T-helper 9 cell (primary cell): ENCODE measurements at regions not wholly inside any gene's neighbourhood (a gene's known extent, or its start where the extent isn't known, plus 50 kb on each side); places are given as distances from the start of the nearest gene placed in this dataset.
"Not testable (repeated sequence)": the region's sequence is repeated elsewhere in the genome, so short reads cannot be mapped to it uniquely, and the experiment has no call there.

Experiments
- DNase-seq: peaks from one replicate; pipeline ENCODE4 v3.0.0-alpha.2; 2020

DNA sequence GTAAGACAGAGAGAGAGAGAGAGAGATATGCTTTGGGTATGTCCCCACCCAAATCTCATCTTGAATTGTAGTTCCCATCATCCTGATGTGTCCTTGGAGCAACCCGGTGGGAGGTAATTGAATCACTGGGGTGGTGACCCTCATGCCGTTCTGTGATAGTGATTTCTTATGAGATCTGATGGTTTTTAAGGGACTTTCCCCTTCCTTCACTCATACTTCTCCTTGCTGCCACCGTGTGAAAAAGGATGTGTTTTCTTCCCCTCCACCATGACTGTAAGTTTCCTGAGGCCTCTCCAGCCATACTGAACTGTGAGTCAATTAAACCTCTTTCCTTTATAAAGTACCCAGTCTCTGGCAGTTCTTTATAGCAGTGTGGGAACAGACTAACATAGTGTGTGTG is 60.3 kb downstream of the EOMES start:
- no peak for DNase-seq

DNA sequence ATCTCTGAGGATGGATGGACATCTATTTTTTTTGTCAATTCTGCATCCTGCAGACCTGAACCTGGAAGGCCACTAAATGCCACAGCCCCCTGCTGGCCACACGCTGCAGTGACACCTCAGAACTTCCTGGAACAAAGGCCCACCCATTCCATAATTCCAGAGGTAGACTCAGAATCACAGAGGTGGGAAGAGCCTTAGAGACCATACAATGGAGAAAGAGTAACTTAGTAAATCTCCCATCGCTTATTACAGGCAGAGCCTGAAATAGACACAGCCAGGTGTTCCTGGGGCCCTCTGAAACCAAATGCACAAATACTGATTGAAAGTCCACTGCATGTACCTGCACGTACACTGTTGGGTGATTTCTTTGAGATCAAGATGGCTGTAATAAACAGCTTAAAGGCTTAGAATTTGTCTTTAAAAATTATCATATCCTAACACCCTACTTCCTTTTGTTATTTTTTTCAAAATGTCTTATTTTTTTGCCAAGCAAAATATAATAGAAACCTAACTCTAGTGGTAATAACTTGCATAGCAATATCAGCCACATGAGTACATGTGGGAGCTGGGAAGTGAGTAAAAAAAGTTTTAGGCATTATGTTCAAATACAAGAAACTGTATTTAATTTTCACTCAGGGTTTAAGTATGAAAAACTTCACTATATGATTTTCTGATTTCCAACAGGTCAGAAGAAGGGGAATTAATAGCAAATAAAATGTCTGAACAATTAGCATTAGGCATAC is 62.7 kb downstream of the EOMES start:
- peak; percentile 26 for DNase-seq

DNA sequence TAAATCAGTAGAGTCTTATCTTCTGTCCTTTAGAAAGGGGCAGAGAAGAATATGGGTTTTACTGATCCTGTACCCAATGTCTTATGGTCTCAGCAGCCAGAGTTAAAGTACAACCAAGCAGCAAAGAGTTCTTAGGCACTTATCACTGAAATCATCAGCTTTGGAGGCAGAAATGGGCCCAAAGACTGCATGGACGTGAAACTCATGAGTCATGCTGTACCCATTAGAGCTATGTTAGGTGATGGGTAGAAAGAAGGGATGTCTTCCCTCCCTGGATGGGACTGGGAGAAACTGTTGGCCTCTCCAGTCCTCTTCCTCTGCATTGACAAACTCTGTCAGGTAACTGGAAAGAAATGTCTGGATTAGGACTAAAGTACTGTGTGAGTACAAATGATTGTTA is 63.4 kb downstream of the EOMES start:
- DNase-seq, result no peak

DNA sequence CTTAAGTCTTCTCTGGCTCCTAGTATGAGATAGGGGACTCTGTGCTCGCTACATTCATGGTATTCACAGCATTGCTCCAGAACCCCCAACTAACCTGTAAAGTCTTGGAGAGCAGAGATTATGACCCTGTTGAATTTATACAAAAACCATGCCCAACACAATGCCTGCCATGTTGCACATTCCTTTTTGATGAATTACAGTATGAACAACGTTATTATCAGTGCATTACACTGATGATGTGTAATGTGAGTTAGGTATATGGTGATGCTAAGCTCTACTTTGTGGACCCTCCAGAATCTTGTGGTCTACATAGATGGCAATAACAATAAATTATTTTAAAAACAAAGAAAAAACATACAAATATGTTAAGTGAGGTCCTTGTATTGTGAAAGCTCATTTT is 64.3 kb downstream of the EOMES start:
- no peak for DNase-seq

DNA sequence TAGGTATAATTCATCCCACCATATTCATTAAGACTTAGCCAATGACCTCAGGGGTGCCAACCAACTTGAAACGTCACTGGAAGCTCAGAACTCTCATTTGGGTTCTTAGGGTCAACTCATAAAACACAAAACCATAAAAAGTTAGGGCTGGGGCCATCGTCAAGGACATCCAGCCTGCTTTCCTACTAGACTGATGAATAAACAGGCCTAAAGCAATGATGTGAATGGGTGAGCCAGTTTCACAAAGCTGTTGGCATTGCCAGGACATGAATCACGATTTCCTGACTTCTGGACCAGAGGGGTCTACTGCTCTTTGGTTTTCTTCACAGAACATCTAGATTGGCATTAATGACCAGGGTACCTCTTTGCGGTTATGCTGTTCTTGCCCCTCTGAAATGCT is 64.7 kb downstream of the EOMES start:
- no peak for DNase-seq

DNA sequence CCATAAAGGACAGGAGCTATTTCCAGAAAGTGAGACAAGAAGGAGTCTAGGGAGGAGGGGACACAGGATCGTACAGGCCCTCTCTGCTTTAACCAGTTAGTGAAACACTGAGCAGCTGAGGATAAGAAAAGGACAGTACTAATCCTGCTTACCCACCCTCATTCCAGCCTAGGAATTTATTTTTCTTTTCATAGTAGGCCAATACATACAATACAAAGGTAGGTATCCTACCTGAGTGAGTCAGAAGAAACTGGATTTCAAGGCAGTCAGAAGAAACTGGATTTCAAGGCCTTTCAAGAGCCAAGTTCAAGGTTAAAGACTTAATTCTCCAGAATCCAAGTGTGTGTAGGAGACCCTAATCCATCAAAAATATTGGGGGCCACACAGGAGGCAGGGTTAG is 65.3 kb downstream of the EOMES start:
- DNase-seq, result no peak

DNA sequence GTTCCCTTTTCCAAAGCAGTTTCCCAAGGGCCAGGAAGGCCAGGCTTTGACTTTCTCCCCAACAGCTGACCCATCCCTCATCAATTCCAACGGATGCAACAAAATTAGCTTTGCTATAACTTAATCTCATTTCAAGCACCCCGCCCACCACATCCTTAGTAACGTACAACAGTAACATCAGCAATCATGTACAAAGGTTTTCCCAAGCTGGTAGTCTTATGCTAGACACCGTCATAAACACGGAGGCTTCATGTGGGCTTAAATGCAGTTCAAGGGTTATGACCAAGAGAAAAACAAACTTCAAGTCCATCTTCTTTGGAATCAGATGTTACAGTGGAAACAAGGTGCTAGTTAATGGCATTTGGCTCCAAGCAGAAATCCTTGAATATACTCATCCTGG is 66.6 kb downstream of the EOMES start:
- DNase-seq, result no peak

DNA sequence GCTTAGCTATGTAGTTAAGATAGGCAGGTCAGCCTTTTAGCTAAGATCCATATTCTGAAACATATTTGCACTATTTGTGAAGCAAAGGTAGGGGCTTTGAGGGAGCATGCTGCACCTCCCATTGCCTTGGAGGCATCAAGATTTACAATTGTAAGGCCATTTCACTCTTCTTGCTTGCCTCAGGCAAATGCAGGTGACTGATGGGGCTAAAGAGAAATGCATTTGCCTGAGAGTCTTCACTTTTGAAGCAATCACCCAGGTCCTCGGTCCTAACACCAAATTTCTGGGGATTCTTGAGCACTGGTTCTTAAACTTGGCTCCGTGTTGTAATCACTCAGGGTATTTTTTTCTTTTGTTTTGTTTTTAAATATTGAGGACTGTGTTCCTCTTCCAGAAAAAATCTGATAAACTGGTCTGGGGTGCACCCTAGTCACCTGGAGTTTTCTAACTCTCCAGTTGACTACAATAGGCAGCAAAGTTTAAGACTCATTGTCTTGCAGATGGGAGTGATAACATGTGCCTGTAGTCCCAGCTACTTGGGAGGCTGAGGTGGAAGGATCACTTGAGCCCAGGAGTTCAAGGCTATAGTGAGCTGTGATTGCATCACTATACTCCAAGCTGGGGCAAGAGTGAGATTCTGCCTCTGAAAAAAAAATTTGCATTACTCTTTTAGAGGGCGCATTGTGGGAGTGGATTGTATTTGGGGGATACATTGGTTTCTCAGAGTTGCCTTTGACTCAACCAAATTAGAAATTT is 68.1 kb downstream of the EOMES start:
- no peak for DNase-seq

DNA sequence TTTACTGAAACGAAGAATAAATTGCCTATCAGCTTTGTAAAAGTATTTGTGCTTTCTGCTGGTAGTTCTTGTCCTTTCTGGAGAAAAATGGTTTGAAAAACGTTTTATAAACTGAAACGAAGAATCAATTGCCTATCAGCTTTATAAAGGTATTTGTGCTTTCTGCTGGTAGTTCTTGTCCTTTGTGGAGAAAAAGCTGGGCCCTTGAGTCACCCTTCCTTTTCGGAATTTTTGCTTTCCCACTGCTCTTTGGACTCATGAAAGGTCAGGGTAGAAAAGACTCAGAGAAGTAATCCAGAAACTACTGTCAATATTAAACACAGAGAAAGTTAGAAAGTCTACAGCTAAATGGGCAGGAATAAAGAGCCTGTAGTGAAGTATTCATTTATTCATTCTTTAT is 72.8 kb downstream of the EOMES start:
- no peak for DNase-seq

DNA sequence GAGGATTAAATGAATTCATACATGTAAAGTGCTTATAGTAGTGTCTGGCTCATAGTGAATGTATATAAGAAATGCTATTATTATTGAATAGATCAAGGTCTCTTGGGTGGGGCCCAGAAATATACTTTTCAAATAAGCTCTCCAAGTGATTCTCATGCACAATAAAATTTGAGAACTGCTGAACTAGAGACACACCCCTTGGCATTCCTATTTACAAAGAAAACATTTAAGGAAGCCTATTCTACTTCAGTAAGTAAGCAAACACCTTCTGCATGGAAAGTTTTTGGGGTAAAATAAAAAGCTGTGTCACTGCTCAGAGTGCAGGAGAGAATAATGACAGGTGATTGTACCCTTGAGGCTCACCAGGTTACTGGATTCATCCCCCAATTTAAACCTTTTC is 75.2 kb downstream of the EOMES start:
- no peak for DNase-seq

DNA sequence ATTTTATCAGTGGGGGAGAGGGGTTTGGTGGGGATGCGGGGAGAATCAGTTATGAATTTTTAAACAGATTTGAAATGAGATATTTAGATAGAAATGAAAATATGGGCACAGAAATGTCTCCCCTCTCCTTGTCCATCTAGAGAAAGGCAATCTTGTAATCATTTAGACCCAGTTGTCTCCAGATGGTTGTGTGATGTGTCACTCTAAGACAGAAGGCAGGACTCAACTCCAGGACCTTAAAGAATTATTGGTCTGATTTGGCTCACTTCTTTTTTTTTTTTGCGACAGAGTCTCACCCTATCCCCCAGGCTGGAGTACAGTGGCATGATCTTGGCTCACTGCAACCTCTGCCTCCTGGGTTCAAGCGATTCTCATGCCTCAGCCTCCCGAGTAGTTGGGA is 77.2 kb downstream of the EOMES start:
- no peak for DNase-seq

DNA sequence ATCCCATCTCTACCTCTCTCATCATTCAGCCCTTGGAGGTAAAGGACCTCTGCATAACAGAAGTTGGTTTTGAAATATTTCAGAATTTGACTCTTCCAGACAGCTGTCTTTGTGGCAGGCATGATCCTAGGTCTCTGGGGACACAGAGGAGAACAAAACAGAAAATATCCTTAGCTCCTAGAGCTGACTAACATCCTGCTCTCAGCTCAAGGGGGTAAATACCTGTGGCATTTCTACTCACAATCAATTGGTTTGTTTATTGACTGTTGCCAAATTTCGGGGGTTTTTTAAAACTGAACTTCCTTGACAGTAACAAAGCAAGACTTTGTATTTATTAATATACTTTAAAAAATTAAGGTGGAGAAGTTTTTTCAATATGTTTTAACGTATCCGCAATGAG is 78.8 kb downstream of the EOMES start:
- no peak for DNase-seq

DNA sequence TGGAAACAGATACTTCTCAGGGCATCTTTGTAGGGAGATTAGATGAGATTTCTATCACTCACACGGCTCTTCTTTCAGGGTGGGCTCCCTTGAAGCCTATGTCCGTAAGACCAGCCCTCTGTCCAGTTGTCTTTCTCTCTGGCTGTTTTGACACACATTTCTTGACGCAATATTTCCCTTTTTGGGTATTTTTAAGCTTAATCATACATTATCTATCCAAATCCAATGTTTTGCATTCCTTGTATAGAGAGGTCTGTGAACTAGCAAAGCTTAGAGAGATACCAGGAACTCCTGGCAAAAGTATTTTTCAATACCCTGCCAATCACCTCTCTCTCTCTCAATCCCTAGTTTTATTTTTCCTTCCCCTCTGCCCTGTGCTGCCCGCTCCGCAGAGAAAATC is 79.3 kb downstream of the EOMES start:
- DNase-seq, result no peak

DNA sequence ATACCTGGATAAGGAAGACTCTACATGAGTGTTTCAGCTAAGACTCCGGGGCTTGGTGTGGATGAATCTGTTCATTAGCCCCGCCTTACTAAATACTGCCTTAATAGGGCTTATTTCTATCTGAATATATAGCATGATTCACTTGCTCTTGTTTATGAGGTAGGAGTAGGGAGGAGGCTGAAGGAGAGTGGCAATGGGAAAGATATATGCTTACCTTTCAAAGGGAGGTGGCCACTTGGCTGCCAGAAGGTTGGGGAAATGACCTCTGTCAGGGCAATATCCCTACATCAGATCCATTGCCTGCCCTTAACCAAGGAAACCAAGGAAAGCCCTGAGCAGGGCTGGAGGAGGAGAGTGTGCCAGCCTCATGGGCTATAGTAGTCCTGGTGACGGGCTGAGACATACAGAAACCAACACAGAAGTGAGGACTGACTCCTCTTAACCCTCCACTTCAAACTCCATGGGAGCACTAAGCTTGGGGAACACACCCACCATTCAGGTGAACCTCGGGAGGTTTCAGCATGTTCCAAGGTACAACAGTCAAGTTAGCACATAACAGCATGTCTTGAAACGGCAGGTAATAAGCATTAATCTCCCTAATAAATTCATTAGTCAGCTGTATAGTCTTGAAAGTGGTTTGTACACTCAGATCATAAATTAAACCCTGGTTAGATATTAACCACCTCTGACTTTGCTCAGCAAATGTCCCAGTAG is 80.1 kb downstream of the EOMES start:
- DNase-seq, result no peak

DNA sequence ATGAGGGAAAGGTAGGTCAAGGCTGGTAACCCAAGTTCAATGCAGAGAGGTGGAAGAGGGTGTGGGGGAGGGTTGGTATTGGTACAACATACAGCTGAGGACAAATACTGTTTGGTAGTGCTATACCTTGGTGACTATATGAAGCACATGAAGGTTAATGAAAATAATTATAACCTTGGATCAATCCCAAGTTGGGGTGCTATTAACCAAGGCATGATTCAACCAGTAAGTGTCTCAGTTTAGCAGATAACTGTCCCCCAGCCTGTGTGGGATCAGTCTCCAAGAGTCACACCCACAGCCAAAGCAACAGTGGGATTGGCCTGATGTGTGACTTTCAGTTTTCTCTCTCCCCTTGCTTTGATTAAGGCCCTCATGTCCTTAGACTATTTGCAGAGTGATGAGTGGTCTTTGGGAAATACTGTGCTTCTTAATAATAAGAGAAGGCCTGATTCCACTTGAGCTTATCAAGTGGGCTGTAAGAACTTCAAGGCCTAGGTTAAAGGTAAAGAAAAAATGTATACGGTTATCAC is 80.8 kb downstream of the EOMES start:
- DNase-seq, result no peak

DNA sequence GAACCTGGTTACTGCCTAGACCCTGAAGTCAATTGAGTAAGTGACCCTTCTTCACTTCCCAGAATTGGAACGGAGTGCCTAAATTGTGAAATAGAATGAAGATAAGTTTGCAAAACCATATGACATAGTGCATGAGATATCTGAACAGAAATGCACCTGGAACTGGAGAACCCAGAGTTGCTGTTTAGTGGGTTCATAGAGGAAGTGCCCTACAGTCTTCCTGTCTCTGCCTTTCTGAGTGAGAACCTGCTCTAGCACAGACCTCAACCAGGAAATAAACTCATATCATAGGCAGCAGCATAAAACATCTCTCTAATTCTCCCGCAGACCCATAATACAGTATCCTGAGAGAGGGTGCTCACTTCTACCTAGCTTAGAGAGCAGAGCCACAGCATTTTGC is 82.9 kb downstream of the EOMES start:
- DNase-seq, result no peak

DNA sequence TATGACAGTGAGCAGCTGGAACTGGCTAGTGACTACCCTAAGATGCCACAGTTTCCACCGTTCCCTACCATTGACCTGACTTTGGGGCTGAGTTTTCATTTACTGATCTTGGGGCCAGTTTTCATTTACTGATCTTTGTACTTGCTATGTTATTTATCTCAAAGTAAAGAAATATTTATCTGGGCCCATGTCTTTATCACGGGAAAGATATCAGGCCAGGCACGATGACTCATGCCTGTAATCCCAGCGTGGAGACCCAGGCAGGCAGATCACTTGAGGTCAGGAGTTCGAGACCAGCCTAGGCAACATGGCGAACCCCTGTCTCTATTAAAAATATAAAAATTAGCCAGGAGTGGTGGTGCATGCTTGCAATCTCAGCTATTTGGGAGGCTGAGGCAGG is 83.5 kb downstream of the EOMES start:
- no peak for DNase-seq

DNA sequence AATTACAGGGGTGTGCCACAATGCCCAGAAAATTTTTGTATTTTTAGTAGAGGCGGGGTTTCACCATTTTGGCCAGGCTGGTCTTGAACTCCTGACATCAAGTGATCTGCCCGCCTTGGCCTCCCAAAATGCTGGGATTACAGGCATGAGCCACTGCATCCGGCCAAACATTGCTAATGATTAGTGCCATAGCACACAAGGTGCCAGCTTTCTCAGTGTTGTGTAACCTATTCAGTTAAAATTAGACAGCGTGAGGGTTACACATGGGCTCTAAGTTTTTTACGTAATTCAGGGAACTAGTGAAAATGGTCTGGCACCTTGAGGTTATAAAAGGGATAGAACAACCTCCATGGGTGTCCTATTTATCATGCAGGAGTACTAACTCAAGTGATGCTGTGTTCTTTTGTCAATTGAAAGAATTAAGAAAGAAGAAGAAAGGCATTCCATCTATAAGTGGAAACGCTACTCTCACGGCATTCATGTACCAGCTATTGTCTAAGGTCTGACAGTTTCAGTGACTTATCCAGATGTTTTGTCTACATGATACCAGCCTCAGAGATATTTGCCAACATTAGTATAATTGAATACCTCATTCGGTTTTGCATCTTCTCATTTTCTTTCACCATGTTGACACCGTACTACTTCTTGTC is 84.7 kb downstream of the EOMES start:
- no peak for DNase-seq

DNA sequence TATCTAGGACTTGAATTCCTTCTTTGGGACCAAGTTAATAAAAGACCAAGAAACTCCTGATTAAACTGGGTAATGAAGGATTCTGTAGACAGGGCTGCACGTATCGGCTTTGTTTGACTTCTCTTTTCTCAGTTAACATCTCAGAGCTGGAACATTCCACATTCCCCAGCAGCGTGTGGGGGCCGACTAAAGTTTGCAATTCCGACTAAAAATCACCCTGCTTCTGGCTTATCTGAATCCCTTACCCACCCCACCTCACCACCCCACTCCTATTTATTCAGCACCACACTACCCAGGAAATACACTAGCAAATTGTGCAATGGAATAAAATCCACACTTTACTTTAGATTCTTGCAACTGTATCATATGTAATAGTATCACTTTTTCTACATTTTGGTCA is 87.1 kb downstream of the EOMES start:
- not testable (repeated sequence) for DNase-seq

DNA sequence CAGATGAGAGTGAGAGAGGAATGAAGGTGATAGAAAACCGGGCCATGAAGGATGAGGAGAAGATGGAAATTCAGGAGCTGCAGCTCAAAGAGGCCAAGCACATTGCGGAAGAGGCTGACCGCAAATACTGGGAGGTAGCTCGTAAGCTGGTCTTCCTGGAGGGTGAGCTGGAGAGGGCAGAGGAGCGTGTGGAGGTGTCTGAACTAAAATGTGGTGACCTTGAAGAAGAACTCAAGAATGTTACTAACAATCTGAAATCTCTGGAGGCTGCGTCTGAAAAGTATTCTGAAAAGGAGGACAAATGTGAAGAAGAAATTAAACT is 88.9 kb downstream of the EOMES start:
- DNase-seq, result peak; percentile 2

DNA sequence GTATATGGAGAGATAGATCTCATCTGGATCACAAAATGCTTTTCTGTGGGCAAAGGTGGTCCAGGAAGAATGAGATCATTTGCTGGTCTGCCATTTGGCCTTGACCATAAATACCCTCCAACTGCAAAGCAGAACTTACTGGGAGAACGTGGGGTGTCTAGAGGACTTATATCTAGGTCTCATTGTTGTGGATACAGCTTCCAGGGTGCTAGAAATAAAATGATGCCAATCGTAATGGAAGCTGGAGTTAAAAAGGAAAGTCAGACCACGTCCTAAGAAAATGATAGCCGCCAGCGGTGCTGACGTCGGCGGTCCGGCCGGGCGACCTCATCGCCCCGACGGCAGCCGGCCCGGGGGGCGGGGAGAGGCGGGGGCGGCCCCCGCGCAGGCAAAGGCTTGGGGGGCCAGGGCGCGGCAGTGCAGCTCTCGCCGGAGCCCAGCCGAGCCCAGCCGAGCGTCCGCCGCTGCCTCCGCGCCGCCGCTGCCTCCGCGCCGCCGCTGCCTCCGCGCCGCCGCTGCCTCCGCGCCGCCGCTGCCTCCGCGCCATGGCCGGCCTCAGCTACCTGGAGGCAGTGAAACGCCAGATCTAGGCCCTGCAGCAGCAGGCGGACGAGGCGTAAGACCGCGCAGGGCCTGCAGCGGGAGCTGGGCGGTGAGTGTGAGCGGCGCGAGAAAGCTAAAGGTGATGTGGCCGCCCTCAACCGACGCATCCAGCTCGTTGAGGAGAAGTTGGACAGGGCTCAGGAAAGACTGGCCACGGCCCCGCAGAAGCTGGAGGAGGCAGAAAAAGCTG is 89.5 kb downstream of the EOMES start:
- DNase-seq, result peak; percentile 33

DNA sequence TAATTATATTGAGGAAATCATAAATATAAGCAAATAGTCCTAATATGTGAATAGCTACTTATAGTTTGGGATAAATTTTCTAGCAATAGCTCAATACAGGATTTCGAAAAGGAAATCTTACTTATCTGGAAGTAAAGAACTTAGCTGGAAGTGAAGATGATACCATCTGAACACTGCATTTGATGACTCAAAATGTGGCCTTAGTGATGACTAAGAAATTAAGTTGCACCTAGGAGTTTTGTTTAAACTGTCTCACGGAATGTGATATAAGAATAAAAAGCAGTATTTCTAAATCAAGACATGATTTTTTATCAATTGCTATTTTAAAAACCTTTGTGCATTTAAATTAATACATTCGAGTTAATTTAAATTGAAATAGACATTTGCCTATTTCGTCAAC is 91.2 kb downstream of the EOMES start:
- DNase-seq, result no peak

DNA sequence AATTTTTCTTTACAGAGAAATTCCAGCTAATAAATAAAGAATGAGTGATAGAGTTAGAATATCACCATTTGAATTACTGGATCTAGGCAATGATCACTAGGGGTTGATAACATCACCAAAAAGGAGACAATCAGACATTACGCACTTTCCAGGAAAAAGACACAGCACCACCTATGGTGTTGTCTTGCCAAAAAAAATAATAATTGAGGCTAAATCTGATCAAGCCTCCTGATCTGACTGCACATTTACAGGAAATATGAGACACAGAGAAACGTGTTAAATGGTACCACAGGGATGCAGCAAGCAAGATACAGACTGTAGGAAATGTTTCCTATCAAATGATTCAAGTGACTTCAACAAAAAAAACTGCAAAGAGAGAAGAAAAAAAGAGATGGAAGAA is 92.8 kb downstream of the EOMES start:
- DNase-seq, result no peak
